GM23338 (cell line): ENCODE measurements at regions not wholly inside any gene's neighbourhood (a gene's known extent, or its start where the extent isn't known, plus 50 kb on each side); places are given as distances from the start of the nearest gene placed in this dataset.
"Not testable (repeated sequence)": the region's sequence is repeated elsewhere in the genome, so short reads cannot be mapped to it uniquely, and the experiment has no call there.

ENCODE experiments used
- ATAC-seq: fragments of 200-7000 bp; cut with Tn5 transposase; 3 replicates; pipeline ENCODE4 v1.9.1; 2020
- DNase-seq: peaks from one replicate; pipeline ENCODE4 v3.0.0-alpha.2; 2015; ENCODE audit warnings: low spot score
- H2AFZ ChIP-seq: fragments of 200-600 bp; sonication (generic); 2 replicates; pipeline ENCODE4 v1.8.0; 2016; ENCODE audit warnings: antibody characterized with exemption, mild to moderate bottlenecking, moderate library complexity
- H3F3A ChIP-seq: fragments of 200-600 bp; sonication (generic); replicated peaks from 2 replicates; pipeline ENCODE4 v1.8.0; 2017; ENCODE audit warnings: antibody characterized with exemption, mixed run types, low read depth
- H3K27ac ChIP-seq: fragments of 200-600 bp; sonication (generic); 2 replicates; pipeline ENCODE4 v1.6.1; 2016; ENCODE audit warnings: low read depth
- H3K27me3 ChIP-seq: fragments of 200-600 bp; sonication (generic); 2 replicates; pipeline ENCODE4 v1.8.0; 2016; ENCODE audit warnings: mild to moderate bottlenecking, mixed run types, moderate library complexity; ENCODE audit not compliant: insufficient read depth
- H3K36me3 ChIP-seq: fragments of 200-600 bp; sonication (generic); 2 replicates; pipeline ENCODE4 v1.8.0; 2016; ENCODE audit warnings: mild to moderate bottlenecking; ENCODE audit not compliant: insufficient read depth
- H3K4me1 ChIP-seq: fragments of 200-600 bp; sonication (generic); 2 replicates; pipeline ENCODE4 v1.8.0; 2016; ENCODE audit warnings: mild to moderate bottlenecking, moderate library complexity; ENCODE audit not compliant: insufficient read depth
- H3K4me2 ChIP-seq: fragments of 200-600 bp; sonication (generic); 2 replicates; pipeline ENCODE4 v1.7.1; 2017; ENCODE audit warnings: mixed run types
- H3K4me3 ChIP-seq: fragments of 200-600 bp; sonication (generic); 2 replicates; pipeline ENCODE4 v1.6.1; 2016; ENCODE audit warnings: mixed run types
- H3K79me2 ChIP-seq: fragments of 200-600 bp; sonication (generic); replicated peaks from 2 replicates; pipeline ENCODE4 v1.8.0; 2017; ENCODE audit warnings: mild to moderate bottlenecking; ENCODE audit not compliant: insufficient read depth
- H3K9me2 ChIP-seq: fragments of 200-600 bp; sonication (generic); 2 replicates; pipeline ENCODE4 v1.8.0; 2017; ENCODE audit not compliant: insufficient read depth
- H4K20me1 ChIP-seq: fragments of 200-600 bp; sonication (generic); replicated peaks from 2 replicates; pipeline ENCODE4 v1.8.0; 2017; ENCODE audit warnings: mild to moderate bottlenecking; ENCODE audit not compliant: insufficient read depth
- H3K27ac Mint-ChIP-seq: 2 replicates; pipeline ENCODE4 v1.8.0; 2020; ENCODE audit warnings: inconsistent platforms, mild to moderate bottlenecking, moderate library complexity, mixed read lengths
- H3K27me3 Mint-ChIP-seq: 3 replicates; pipeline ENCODE4 v1.8.0; 2022; ENCODE audit warnings: low read depth, mild to moderate bottlenecking, moderate library complexity, mixed read lengths, inconsistent platforms; ENCODE audit not compliant: insufficient read depth, poor library complexity
- H3K36me3 Mint-ChIP-seq: 3 replicates; pipeline ENCODE4 v1.8.0; 2021; ENCODE audit warnings: low read depth, mild to moderate bottlenecking, inconsistent platforms, moderate library complexity, mixed read lengths
- H3K4me1 Mint-ChIP-seq: 3 replicates; pipeline ENCODE4 v1.8.0; 2020; ENCODE audit warnings: mild to moderate bottlenecking, inconsistent platforms, mixed read lengths
- H3K4me3 Mint-ChIP-seq: 3 replicates; pipeline ENCODE4 v1.8.0; 2021; ENCODE audit warnings: moderate library complexity, mild to moderate bottlenecking, inconsistent platforms, mixed read lengths
- H3K9me3 Mint-ChIP-seq: 3 replicates; pipeline ENCODE4 v1.8.0; 2020; ENCODE audit warnings: moderate library complexity, mild to moderate bottlenecking, inconsistent platforms, mixed read lengths
- CREB1 ChIP-seq: fragments of 250-450 bp; sonication (Bioruptor Pico); IDR thresholded peaks from 2 replicates; pipeline ENCODE4 v1.5.0; 2020; ENCODE audit warnings: low read depth, mild to moderate bottlenecking, moderate library complexity
- ETS1 ChIP-seq: IDR thresholded peaks from 2 replicates; pipeline ENCODE4 v1.6.1; 2016; ENCODE audit warnings: antibody characterized with exemption
- JUNB ChIP-seq: IDR thresholded peaks from one replicate; pipeline ENCODE4 v1.6.1; 2016; ENCODE audit warnings: antibody characterized with exemption; ENCODE audit not compliant: unreplicated experiment
- NANOG ChIP-seq: IDR thresholded peaks from 2 replicates; pipeline ENCODE4 v1.6.1; 2016; ENCODE audit warnings: antibody characterized with exemption, borderline replicate concordance
- POLR2AphosphoS5 ChIP-seq: IDR thresholded peaks from 2 replicates; pipeline ENCODE4 v1.6.1; 2016; ENCODE audit warnings: antibody characterized with exemption, low read depth
- STAT1 ChIP-seq: IDR thresholded peaks from one replicate; pipeline ENCODE4 v1.6.1; 2016; ENCODE audit warnings: antibody characterized with exemption; ENCODE audit not compliant: unreplicated experiment
- ZNF114 ChIP-seq: fragments of 250-450 bp; sonication (Bioruptor Pico); IDR thresholded peaks from 2 replicates; pipeline ENCODE4 v1.5.0; 2020; ENCODE audit warnings: mild to moderate bottlenecking, moderate library complexity
- ZNF331 ChIP-seq: fragments of 250-450 bp; sonication (Bioruptor Pico); IDR thresholded peaks from 2 replicates; pipeline ENCODE4 v1.5.0; 2020; ENCODE audit warnings: low read depth, mild to moderate bottlenecking, moderate library complexity
- TF ChIP-seq, protein P1 (sequence below), 2 experiments: fragments of 200-600 bp in 1 of 2; sonication (generic) in 1 of 2; conservative IDR thresholded peaks; 2 replicates each; pipeline versions ENCODE4 v1.5.1 to v1.6.1; 2016 to 2017; ENCODE audit warnings: antibody characterized with exemption in 2 of 2, low read depth in 2 of 2, mild to moderate bottlenecking in 2 of 2, moderate library complexity in 1 of 2

DNA sequence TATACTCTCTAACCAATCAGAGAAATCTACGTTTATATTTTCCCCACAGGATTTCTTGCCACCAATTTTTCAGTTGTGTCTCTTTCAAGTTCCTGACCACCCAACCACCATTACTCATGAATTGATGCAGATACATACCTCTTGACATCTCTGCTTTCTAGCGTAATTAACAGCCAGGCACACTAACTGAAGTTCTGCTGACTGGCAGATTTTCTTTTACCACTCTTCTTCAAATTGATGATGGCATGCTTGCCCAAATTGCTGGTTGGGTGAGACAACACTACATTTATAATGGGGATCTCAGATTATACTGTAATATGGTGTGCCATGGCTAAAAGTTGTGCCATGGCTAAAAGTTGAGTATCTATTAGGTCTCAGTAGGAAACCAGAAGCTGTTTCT lies 566.7 kb downstream of the ADGRL2 start:
- Mint-ChIP-seq H3K27ac (no peak overlapping the region), H3K4me1 (no peaks in the 10 kb centered on the region; the same call in 2 of the 3 replicates), H3K27me3 (no peaks in the 10 kb centered on the region), H3K36me3 (no peaks in the 10 kb centered on the region), H3K9me3 (no peaks in the 10 kb centered on the region), H3K4me3 (no peak overlapping the region)
- H3K4me3 ChIP-seq, result no peak overlapping the region
- no peaks in the 10 kb centered on the region for H4K20me1 ChIP-seq
- H2AFZ ChIP-seq, result no peak overlapping the region
- H3K4me2 ChIP-seq, result no peak overlapping the region
- ATAC-seq (no peak), DNase-seq (no peak)
- H3K36me3 ChIP-seq, result no peaks in the 10 kb centered on the region
- H3K27me3 ChIP-seq, result no peaks in the 10 kb centered on the region
- H3K79me2 ChIP-seq, result no peaks in the 10 kb centered on the region
- H3K4me1 ChIP-seq, result no peaks in the 10 kb centered on the region
- peaks cover 13% of the 10 kb centered on the region for H3K9me2 ChIP-seq
- no peak overlapping the region for H3K27ac ChIP-seq
- no peak for TF ChIP-seq NANOG
- TF ChIP-seq CREB1 (CRISPR knock-in tag), result no peak
- TF ChIP-seq ETS1, result no peak
- TF ChIP-seq STAT1, result no peak
- TF ChIP-seq JUNB, result no peak
- no peak for TF ChIP-seq POLR2AphosphoS5
- H3F3A ChIP-seq, result no peaks in the 10 kb centered on the region

GRCh38 chr1:82366689-82367088 lies 566.0 kb downstream of the ADGRL2 start:
- Histone ChIP-seq H3F3A (no peaks in the 10 kb centered on the region), H3K79me2 (no peaks in the 10 kb centered on the region), H3K4me2 (no peak overlapping the region), H2AFZ (no peak overlapping the region), H3K27me3 (no peaks in the 10 kb centered on the region), H3K4me1 (0 out of 2 replicates have a peak, but pooled peaks cover 4% of the 10 kb centered on the region), H4K20me1 (no peaks in the 10 kb centered on the region), H3K36me3 (no peaks in the 10 kb centered on the region), H3K27ac (no peak overlapping the region), H3K9me2 (peaks cover 13% of the 10 kb centered on the region), H3K4me3 (no peak overlapping the region)
- H3K36me3 Mint-ChIP-seq, result no peaks in the 10 kb centered on the region
- TF ChIP-seq, protein P1, sequence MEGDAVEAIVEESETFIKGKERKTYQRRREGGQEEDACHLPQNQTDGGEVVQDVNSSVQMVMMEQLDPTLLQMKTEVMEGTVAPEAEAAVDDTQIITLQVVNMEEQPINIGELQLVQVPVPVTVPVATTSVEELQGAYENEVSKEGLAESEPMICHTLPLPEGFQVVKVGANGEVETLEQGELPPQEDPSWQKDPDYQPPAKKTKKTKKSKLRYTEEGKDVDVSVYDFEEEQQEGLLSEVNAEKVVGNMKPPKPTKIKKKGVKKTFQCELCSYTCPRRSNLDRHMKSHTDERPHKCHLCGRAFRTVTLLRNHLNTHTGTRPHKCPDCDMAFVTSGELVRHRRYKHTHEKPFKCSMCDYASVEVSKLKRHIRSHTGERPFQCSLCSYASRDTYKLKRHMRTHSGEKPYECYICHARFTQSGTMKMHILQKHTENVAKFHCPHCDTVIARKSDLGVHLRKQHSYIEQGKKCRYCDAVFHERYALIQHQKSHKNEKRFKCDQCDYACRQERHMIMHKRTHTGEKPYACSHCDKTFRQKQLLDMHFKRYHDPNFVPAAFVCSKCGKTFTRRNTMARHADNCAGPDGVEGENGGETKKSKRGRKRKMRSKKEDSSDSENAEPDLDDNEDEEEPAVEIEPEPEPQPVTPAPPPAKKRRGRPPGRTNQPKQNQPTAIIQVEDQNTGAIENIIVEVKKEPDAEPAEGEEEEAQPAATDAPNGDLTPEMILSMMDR (conservative IDR thresholded peaks at IDR 0.05; ENCODE audit: low read depth in 2 of 2), result no peak
- TF ChIP-seq ZNF114 (CRISPR knock-in tag), result no peak
- no peak for TF ChIP-seq ZNF331 (CRISPR knock-in tag)
- no peak for TF ChIP-seq CREB1 (CRISPR knock-in tag)
- peaks cover 5% of the 10 kb centered on the region; the same call in 2 of the 3 replicates for H3K4me1 Mint-ChIP-seq
- H3K27me3 Mint-ChIP-seq, result no peaks in the 10 kb centered on the region
- no peak overlapping the region for H3K27ac Mint-ChIP-seq
- no peak overlapping the region for H3K4me3 Mint-ChIP-seq
- ATAC-seq (no peak), DNase-seq (no peak)
- no peaks in the 10 kb centered on the region for H3K9me3 Mint-ChIP-seq

- H3K9me2 ChIP-seq, H3K79me2 ChIP-seq, H4K20me1 ChIP-seq, H3K9me3 Mint-ChIP-seq, H2AFZ ChIP-seq, H3K4me3 ChIP-seq, H3K27me3 Mint-ChIP-seq, ATAC-seq, DNase-seq, H3K4me1 ChIP-seq, H3K27me3 ChIP-seq, H3F3A ChIP-seq, H3K4me3 Mint-ChIP-seq, H3K36me3 ChIP-seq, H3K4me2 ChIP-seq, H3K27ac ChIP-seq, H3K36me3 Mint-ChIP-seq: not testable (repeated sequence)
- Mint-ChIP-seq H3K27ac (peak overlapping the region; percentile 15; the same call in 1 of the 2 replicates), H3K4me1 (peaks cover 15% of the 10 kb centered on the region; the same call in 2 of the 3 replicates)
Observed at GRCh38 chr1:82359541-82359940, 558.8 kb downstream of the ADGRL2 start.

DNA sequence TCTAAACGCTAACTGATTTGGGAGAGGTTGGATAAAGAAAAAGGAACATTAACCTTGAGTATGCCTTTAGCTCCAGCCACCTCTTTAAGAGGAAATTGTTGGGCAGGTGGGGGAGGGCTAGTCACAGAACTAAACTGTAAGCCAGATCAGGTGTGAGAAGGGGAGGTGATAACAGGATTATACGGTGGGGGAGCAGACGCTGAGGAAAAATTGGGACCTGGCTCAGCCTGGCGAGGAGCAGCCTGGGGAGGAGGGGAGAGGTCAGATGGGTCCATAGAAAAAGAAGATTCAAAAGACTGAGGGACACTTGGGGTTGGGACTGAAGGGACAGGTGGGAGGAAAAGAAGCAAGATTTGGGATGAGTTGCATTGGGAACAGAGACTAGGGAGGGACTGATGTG lies 558.0 kb downstream of the ADGRL2 start:
- H3K4me3 Mint-ChIP-seq, H3K9me3 Mint-ChIP-seq, H3K27ac Mint-ChIP-seq: not testable (repeated sequence)

DNA sequence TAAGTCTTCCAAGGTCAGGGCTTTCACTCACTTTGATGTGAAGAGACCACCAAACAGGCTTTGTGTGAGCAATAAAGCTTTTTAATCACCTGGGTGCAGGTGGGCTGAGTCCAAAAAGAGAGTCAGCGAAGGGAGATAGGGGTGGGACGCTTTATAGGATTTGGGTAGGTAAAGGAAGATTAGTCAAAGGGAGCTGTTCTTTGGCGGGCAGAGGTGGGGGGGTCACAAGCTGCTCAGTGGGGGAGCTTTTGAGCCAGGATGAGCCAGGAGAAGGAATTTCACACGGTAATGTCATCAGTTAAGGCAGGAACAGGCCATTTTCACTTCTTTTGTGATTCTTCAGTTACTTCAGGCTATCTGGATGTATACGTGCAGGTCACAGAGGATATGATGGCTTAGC lies 553.8 kb downstream of the ADGRL2 start:
- ATAC-seq, H3K4me1 Mint-ChIP-seq, DNase-seq, H3K27me3 ChIP-seq, H3K27ac ChIP-seq, H2AFZ ChIP-seq, H3K79me2 ChIP-seq, H4K20me1 ChIP-seq, H3K27ac Mint-ChIP-seq, H3K4me3 Mint-ChIP-seq, H3K36me3 ChIP-seq, H3K36me3 Mint-ChIP-seq, H3K9me2 ChIP-seq, H3K4me2 ChIP-seq, H3F3A ChIP-seq, H3K4me3 ChIP-seq, H3K27me3 Mint-ChIP-seq, H3K4me1 ChIP-seq: not testable (repeated sequence)
- peaks cover 16% of the 10 kb centered on the region for H3K9me3 Mint-ChIP-seq

More for the DNA sequence above, 558.0 kb downstream of the ADGRL2 start:
- not testable (repeated sequence) for DNase-seq, H2AFZ ChIP-seq, H4K20me1 ChIP-seq, H3F3A ChIP-seq, H3K27me3 ChIP-seq, H3K4me2 ChIP-seq, H3K36me3 Mint-ChIP-seq, H3K27me3 Mint-ChIP-seq, H3K79me2 ChIP-seq, H3K4me3 ChIP-seq, H3K4me1 ChIP-seq, H3K9me2 ChIP-seq, ATAC-seq, H3K27ac ChIP-seq, H3K36me3 ChIP-seq
- peaks cover 15% of the 10 kb centered on the region; the same call in 2 of the 3 replicates for H3K4me1 Mint-ChIP-seq
